ENCODE measurements at regions not wholly inside any gene's neighbourhood (a gene's known extent, or its start where the extent isn't known, plus 50 kb on each side); places are given as distances from the start of the nearest gene placed in this dataset.

DNA sequence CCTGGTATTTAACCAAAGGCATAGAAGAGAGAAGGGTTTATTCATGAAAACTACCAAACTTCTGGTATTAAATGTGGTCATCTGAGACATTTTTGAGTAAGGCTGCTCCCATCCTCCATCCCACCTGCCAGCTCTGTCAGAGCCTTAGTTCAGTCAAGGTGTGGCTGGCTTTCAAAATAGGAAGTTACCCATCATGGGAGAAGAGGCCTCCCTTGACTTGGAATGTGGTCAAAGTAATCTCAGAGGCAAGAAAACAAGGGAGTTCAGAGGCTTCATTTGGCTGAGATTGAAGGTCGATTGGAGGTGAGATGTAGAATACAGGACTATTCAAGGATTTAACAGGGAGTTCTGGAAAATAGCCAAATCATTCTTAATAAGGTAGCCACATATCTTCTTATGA lies 540.4 kb upstream of the ARRDC4 start:
- Histone ChIP-seq H3K4me1 (ENCODE audit: control insufficient read depth, extremely low read depth, insufficient read depth, low read length) (no peaks in the 10 kb centered on the region), H3K4me2 (ENCODE audit: insufficient read depth, low read length) (no peak overlapping the region), H3K27ac (ENCODE audit: insufficient read depth, low read depth, low read length) (no peak overlapping the region), H3K4me3 (replicated peaks in 1 of 3; ENCODE audit: insufficient read depth in 1 of 3, low read depth in 1 of 3, low read length in 3 of 3) (no peak overlapping the region), H2AFZ (ENCODE audit: low read depth, low read length) (no peak overlapping the region), H3K9me3 (replicated peaks; ENCODE audit: control insufficient read depth, insufficient read depth, low read length) (peaks cover 2% of the 10 kb centered on the region), H3K79me2 (ENCODE audit: control insufficient read depth, insufficient read depth, low read length) (no peaks in the 10 kb centered on the region), H3K36me3 (ENCODE audit: control insufficient read depth in 2 of 2, extremely low read depth in 1 of 2, insufficient read depth in 2 of 2, low read length in 2 of 2) (no peaks in the 10 kb centered on the region), H3K27me3 (ENCODE audit: control insufficient read depth in 2 of 2, insufficient read depth in 2 of 2, low read length in 2 of 2) (no peaks in the 10 kb centered on the region), H3K9ac (replicated peaks; ENCODE audit: extremely low read depth, insufficient read depth, low read length) (no peak overlapping the region), H4K20me1 (replicated peaks; ENCODE audit: control insufficient read depth, extremely low read depth, insufficient read depth, low read length) (no peaks in the 10 kb centered on the region), H3K9me1 (replicated peaks; ENCODE audit: control insufficient read depth, extremely low read depth, insufficient read depth, low read length) (no peaks in the 10 kb centered on the region)
- ChIA-PET CTCF (no interaction called here), POLR2A (no interaction called here)
- dilution Hi-C loops (cut with MboI; ENCODE audit: extremely low pct_ligation_motif_present, low sequenced_read_pairs) (no loop called here), intact Hi-C loops (cut with micrococcal nuclease) (no loop called here)
- BruUV-seq (replicated peaks), result no TSS peak
- DNase-seq (ENCODE audit: low read depth, low spot score) (no peak), FAIRE-seq (no peak)
- no peak for TF ChIP-seq MYC (IDR thresholded peaks at IDR 0.05; ENCODE audit: low read depth, low read length)
- TF ChIP-seq FOS (IDR thresholded peaks at IDR 0.05; ENCODE audit: borderline replicate concordance, insufficient read depth, low read length), result no peak
- no peak for TF ChIP-seq JUN (IDR thresholded peaks at IDR 0.05; ENCODE audit: borderline replicate concordance, insufficient read depth, insufficient read length, low read depth)
- TF ChIP-seq GATA2 (IDR thresholded peaks at IDR 0.05; ENCODE audit: insufficient read depth, insufficient read length, low read depth, low read length), result no peak
- no peak for TF ChIP-seq POLR2A (IDR thresholded peaks at IDR 0.05; ENCODE audit: low read depth, low read length)
- TF ChIP-seq POLR2AphosphoS5 (IDR thresholded peaks at IDR 0.05; ENCODE audit: insufficient read depth, low read depth, low read length), result no peak
- TF ChIP-seq, protein P1, sequence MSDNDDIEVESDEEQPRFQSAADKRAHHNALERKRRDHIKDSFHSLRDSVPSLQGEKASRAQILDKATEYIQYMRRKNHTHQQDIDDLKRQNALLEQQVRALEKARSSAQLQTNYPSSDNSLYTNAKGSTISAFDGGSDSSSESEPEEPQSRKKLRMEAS (IDR thresholded peaks at IDR 0.05; ENCODE audit: insufficient read depth, insufficient read length), result no peak
- TF ChIP-seq, protein P2, sequence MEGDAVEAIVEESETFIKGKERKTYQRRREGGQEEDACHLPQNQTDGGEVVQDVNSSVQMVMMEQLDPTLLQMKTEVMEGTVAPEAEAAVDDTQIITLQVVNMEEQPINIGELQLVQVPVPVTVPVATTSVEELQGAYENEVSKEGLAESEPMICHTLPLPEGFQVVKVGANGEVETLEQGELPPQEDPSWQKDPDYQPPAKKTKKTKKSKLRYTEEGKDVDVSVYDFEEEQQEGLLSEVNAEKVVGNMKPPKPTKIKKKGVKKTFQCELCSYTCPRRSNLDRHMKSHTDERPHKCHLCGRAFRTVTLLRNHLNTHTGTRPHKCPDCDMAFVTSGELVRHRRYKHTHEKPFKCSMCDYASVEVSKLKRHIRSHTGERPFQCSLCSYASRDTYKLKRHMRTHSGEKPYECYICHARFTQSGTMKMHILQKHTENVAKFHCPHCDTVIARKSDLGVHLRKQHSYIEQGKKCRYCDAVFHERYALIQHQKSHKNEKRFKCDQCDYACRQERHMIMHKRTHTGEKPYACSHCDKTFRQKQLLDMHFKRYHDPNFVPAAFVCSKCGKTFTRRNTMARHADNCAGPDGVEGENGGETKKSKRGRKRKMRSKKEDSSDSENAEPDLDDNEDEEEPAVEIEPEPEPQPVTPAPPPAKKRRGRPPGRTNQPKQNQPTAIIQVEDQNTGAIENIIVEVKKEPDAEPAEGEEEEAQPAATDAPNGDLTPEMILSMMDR (IDR thresholded peaks at IDR 0.05; ENCODE audit: extremely low read depth in 1 of 2, insufficient read depth in 1 of 2, low read depth in 1 of 2, low read length in 2 of 2), result no peak
- no peak for TF ChIP-seq EZH2 (IDR thresholded peaks at IDR 0.05; ENCODE audit: borderline replicate concordance, low read depth, low read length, severe bottlenecking)

Measured in endothelial cell of umbilical vein (primary cell).